GM21786 (cell line): ENCODE measurements at regions not wholly inside any gene's neighbourhood (a gene's known extent, or its start where the extent isn't known, plus 50 kb on each side); places are given as distances from the start of the nearest gene placed in this dataset.
"Not testable (repeated sequence)": the region's sequence is repeated elsewhere in the genome, so short reads cannot be mapped to it uniquely, and the experiment has no call there.

ENCODE experiments used
- ATAC-seq: cut with Tn5 transposase; IDR thresholded peaks from one replicate; pipeline ENCODE4 v1.9.1; 2021; ENCODE audit not compliant: unreplicated experiment

DNA sequence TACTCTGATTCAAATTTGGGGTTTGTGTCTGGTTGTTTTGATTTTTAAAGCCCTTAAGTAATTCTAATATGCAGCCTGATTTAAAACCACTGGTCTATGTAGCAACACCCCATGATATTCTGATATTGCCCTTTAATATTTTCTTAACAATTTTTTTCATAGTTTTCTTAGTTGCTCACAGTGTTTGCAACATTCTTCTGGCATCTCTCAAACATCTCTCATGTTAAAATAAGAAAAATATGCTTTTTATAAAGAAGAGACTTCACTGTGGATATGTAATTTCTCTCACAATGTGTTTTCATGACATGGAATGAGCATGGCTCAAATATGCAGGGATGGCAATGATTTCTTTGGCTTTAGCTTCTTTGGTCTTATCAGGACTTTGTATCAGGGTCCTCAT lies 183.7 kb downstream of the TAF11L14 start:
- no peak for ATAC-seq

DNA sequence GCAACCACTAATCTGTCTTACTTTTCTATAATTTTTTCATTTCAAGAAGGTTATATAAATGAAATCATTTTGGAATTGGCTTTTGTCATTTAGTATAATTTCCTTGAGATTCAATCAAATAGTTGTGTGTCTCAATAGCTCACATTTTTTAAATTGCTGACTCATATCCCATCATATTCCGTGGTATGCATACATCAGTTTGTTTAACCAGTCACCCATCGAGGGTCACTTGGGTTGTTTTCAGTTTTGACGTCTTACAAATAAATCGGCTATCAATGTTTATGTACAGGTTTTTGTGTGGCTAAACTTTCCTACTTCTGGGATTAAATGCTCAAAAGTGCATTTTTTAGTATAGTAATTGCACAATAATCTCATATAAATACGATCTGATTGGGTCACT lies 185.5 kb downstream of the TAF11L14 start:
- no peak for ATAC-seq

DNA sequence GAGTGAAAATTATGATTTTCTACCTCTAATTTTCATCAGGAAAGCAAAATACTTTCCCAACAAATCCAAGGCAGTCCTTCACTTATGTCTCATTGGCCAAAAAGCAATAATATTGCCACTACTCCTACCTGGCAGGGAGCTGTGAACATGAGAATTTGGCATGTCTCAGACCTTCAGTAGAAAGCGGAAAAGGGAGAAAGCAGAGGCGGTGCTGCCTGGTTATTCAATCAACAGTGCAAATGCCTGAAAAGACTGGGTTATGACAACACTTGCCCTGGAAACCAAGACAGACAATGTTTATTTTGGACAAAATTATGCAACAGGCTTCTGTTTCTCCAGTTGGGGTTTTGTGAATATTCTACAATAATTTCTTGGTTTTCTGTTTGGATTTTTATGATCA lies 194.4 kb downstream of the TAF11L14 start:
- no peak for ATAC-seq

DNA sequence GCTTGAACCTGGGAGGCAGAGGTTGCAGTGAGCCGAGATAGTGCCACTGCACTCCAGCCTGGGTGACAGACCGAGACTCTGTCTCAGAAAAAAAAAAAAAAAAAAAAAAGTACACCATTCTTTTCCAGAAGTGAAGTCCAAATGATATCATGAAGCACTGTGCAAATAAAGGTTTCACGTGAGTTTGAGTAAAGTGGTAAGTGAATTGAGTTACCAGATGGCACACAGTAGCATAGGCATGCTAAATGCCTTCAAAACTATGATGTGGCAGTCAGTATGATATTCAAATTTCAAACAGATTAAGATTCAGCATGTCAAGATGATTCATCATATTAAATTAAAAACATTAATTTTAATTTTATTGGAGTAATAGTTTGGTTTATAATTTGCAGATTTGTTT lies 195.2 kb downstream of the TAF11L14 start:
- no peak for ATAC-seq

DNA sequence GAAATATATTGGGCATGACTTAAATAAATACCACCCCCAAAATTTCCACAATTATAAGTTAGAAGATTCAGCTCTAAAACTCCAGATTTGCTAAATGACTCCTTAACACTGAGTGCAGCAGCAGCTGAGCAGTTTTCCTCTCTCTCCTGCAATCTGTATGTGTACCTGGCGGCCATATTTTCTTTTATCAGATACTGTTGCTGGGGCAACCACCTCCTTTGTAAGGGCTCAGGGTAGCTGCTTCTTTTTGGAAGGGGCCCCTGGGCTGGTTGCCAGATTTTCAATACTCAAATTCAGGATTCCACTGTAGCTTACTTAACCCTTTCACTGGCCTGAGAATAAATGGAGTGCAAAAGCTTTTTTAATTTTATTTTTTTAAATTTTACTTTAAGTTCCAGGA lies 197.0 kb downstream of the TAF11L14 start:
- no peak for ATAC-seq

DNA sequence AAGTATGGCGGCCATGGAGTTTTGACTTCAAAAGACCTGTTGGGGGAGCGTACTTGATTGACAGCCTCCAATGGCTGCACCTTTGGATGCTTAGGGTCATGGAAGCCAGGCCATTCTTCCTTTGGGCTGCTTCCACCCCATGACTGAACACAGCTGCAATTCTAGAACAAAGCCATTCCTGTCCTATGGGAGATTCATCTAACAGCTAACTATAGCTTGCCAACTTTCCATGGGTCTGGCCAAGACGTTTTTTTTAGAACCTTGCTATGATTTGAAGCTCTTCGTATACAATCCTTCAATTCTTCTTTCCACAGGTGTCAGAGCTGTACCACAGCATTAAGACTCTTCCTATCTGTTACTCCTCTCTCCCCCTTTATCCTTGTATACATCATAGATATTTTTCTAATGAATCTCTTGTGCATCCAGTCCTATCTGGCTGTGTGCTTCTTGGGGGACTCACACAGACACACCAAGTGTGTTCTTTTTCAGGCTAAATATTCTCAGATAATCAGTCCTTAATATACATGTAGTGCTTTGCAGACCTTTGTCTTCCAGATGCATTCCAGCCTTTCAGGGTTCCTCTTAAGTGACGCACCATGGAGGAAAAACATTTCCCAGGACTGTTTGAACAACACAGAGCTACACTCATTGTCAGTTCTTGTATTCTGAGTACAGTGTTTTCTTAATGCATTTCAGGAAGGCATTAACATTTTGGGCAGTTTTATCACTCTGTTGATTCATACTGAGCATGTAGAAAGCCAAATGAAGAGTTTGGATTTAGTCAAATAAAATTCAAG lies 198.9 kb downstream of the TAF11L14 start:
- ATAC-seq, result no peak

DNA sequence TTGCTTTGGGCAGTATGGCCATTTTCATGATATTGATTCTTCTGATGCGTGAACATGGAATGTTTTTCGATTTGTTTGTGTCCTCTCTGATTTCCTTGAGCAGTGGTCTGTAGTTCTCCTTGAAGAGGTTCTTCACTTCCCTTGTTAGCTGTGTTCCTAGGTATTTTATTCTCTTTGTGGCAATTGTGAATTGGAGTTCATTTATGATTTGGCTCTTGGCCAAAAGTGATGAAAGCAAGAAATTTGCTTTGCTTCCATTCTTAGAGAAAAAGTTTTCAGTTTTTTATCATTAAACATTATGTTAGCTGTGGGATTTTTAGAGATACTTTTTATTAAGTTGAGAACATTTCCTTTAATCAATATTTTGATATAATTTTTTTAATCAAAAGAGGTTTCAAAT lies 203.5 kb downstream of the TAF11L14 start:
- ATAC-seq, result no peak

DNA sequence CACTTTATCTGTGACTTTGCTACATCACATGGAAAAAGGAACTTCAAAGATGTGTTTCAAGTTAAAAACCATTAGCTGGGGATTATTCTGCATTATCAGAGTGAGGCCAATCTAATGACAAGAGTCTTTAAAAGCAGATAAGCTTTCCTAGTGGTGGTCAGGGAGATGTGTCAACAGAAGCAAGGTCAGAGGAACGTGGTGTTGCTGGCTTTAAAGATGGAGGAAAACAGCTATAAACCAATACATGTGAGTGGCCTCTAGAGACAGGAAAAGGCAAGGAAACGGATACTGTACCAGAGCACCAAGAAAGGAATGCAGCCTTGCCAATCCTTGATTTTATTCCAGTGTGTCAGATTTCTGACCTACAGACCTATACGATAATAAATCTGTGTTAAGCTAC lies 204.2 kb downstream of the TAF11L14 start:
- no peak for ATAC-seq

DNA sequence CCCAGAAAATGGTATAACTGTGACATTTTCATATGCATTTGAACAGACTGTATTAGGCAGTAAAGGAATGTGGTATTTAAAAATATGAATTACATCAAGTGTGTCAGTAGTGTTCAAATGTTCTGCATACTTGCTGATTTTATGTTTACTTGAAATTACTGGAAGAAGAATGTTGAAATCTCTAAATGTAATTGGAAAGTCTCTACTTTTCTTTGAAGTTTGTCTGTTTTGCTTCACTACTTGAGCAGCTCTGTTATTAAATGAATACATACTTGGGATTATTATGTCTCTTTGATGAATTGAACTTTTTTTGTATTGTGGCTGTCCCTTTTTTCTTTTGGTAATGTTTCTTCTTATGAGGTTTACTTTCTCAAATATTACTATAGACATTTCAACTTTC lies 205.6 kb downstream of the TAF11L14 start:
- no peak for ATAC-seq

DNA sequence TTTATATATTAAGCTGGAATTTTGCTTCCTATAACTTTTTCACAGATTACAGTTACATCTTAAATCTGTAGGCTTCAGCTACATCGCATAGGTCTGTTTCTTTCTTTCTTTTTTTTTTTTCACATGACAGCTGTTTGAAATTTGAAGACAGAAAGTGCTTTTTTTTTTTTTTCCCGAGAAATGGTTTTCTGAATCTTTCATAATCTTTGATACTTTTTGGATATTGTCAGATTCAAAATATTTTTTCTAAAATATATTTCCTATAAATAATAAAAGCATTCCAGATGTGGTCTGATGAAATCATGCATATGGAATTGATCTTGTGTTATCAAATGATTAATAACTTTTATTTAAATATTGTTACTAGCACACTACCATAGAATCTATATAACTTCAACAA lies 212.2 kb downstream of the TAF11L14 start:
- ATAC-seq, result no peak

DNA sequence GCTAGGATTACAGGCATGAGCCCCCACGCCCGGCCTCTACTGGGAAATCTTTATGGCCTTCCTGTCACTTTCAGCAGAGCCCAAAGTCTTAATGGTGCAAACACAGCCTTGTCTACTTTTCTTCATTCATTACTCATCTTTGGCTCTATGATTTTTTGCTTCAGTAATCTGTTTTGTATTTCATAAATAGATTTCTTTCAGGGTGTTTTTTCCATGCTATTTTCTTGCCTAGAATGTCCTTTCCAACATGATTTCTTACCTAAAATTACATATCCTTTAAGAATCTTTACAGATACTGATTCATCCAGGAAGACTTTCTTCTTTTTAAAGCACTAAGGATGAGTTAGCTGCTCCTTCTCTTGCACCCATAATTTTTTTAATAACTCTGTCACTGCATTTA lies 213.0 kb downstream of the TAF11L14 start:
- ATAC-seq, result no peak

DNA sequence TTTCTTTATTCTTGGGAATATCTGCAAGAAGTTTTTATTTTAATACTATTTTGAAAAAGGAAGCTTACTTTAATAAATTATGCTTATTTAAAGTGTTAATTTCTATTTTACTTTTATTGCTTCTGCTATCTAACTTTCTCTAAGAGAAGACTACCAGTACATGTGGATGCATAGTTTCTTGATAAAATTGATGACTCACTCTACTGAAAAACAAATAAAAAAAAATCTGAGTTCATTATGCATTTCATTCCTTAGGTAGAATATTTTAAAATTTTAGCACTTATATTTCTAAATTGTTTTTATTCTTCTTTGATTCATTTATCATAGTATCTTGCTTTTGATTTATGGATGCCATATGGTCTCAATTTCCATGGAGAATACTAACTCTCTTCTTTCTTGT lies 217.9 kb downstream of the TAF11L14 start:
- ATAC-seq, result no peak

DNA sequence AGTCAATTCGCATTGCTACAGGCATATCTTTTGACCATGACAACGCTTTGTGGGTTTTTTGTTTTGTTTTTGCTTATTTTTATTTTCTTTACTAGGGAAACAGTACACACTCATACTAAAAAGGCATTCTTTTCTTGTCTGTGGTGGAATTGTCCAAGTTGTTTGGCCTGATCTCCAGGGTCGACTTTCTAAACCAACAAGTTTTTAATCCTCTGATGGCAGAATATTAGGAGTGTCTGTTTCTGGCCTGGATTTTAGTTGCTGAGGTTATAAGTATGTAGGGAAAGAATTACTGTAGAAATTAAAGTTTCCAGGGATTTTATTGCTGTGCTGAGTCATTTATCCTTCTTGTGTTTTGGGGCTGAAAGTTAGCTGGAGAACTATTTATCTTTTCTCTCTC lies 218.5 kb downstream of the TAF11L14 start:
- ATAC-seq, result no peak

DNA sequence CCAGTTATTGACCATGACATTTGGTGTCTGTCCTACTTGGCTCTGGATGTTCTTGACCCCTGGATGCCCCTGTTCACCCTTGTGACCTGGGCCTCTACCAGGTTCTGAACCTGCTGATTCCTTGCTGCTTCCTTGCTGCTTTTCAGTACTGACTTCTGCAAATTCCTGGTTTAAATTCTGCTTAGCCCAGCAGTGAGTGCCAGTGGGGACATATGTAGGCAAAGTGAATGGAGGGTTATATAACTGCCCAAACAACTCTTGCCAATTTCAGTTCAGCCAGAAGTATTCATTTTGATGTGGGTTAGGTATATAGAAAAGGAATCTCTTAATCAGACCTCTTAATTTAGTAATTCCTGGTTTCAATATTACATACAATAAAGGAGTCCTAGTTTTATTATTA lies 220.6 kb downstream of the TAF11L14 start:
- ATAC-seq, result no peak

DNA sequence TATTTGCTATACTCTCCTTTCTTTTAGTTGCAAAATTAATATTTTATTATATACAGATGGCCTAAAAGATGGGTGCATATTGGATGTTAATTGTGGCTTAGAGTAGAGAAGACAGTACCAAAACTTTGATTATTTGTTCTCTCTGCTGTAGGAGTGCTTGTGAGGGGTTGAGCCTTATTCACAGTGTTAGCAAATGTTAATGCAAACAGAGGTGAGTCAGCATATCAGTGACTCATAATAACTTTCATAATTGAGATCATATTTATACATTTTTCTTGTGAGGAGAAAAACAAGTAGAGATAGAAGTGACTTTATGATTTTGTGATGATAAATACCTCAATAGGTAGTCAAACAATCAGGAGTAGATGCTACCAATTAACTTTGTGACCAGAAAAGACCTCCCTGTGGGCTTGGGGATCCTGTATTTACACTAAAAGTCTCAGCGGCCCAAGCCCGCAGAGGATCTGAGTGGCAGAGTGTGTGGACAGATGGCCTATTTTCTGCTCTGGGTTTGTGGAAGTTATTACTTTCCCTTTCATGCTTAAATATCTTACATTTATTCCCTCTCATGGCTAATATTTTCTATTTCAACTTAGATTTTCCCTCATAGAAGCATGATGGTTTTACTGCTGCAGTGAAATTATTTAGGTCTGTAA lies 226.5 kb downstream of the TAF11L14 start:
- ATAC-seq, result no peak

DNA sequence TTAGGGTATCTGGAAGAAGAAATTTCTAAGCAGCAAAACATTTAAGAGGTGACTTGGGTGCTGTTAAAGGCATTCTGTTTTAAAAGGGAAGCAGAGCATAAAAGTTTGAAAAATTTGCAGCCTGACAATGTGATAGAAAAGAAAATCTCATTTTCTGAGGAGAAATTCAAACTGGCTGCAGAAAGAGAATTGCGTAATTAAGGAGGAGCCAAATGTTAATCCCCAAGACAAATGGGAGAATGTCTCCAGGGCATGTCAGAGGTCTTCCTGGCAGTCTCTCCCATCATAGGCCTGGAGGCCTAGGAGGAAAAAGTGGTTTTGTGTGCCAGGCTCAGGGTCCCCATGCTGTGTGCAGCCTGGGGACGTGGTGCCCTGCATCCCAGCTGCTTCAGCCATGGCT lies 230.6 kb downstream of the TAF11L14 start:
- not testable (repeated sequence) for ATAC-seq

DNA sequence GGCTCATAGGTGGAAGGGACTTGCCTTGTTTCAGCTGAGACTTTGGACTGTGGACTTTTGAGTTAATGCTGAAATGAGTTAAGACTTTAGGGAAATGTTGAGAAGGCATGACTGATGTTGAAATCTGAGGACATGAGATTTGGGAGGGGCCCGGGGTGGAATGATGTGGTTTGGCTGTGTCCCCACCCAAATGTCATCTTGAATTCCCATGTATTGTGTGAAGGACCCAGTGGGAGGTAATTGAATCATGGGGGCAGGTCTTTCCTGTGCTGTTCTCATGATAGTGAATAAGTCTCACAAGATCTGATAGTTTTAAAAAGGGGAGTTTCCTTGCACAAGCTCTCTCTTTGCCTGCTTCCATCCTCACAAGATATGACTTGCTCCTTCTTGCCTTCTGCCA lies 231.7 kb downstream of the TAF11L14 start:
- not testable (repeated sequence) for ATAC-seq

DNA sequence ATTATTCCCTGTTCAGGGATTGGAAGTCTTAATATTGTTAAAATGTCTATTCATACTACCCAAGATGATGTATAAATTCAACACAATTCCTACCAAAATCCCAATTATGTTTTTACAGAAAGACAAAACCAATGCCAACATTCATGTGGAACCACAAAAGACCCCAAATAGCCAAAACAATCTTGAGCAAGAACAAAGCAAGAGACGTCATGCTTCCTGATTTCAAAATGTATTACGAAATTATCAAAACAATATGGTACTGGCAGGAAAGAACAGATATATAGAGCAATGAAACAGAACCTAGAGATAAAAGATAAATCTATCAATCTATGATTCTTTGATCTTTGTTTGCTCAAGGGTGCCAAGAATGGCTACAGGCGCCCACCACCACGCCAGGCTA lies 237.9 kb downstream of the TAF11L14 start:
- ATAC-seq, result no peak

DNA sequence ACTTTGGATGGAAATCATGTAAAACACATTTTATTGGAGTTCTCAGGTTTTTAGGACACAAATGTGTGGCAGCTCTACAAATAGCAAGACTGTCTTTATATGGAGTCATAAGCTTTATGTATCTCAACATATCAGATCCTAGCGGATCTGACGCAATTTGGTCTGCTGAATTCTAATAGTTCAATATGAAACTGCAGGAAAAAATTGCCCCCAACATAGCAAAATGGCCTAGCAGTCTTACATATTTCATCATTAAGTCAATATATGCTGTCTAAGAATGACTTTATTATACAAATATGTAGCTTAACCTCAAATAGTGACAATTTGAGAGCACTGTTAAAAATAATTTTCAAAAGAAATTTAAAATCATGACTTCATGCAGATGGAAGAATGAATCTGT lies 244.3 kb downstream of the TAF11L14 start:
- ATAC-seq, result no peak

DNA sequence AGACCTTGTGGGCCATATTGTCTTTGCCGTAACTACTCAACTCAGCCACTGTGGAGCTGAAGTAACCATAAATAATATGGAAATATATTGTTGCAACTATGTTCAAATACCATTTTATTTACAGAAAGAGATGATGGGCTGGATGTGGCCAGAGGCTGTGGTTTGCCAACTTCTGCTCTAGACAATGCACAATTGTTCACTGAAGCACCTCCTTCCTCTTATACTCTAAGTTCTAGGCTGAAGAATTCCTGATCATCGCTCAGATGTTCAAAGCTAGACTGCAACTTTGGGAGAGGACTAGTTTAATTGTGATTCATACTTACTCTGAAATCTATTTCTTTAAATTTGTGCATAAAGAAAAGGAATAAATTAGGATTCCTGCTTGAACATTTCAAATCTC lies 245.0 kb downstream of the TAF11L14 start:
- ATAC-seq, result no peak

DNA sequence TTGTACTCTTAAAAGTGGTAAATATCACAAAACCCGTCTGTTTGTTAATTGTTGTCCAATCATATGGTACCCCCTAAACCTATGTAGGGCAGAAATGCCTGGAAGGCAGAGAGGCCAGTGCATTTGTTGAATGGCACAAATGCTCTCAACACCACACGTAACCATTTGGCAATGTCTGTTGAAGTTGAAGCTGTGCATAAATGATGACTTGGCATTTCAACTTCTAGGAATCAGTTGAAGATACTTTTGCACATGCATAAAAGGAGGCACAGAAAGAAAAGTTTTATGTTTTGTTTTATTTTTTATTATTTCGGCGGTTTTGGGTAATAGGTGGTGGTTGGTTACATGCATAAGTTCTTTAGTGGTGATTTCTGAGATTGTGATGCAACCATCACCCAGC lies 246.6 kb downstream of the TAF11L14 start:
- no peak for ATAC-seq

DNA sequence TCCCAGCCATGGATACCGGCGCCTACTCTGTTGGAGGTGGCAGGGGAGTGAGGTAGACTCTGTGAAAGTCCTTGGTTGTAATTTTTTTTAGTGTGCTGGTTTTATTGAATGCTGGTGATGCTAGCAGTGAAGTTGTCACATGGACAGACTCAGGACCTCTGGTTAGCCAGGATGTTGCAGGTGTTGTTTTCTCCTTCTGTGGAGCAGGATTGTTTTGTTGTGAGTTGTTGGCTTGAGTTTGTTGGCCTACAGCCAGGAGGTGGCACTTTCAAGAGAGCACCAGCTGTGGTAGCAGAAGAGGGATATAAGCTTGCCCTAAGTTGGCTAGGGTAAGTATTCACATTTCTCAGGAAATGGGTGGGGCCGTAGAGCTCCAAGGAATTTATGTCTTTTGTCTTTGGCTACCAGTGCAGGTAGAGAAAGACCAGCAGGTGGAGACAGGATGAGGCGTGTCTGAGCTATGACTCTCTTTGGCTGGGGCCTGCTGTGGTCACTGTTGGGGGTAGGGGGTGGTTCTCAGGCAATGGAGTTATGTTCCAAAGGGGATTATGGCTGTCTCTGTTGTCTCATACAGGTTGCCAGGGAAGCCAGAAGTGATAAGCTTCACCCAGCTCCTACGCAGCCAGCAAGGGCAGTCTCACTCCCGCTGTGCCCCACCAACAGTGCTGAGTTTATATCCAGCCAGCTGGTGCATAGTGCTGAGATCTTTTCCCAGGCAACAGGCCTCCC lies 248.7 kb downstream of the TAF11L14 start:
- no peak for ATAC-seq
